ENCODE measurements at regions not wholly inside any gene's neighbourhood (a gene's known extent, or its start where the extent isn't known, plus 50 kb on each side); places are given as distances from the start of the nearest gene placed in this dataset.
"Not testable (repeated sequence)": the region's sequence is repeated elsewhere in the genome, so short reads cannot be mapped to it uniquely, and the experiment has no call there.

- not testable (repeated sequence) for DNase-seq; H3K4me1 ChIP-seq; H3K27me3 ChIP-seq; H3K36me3 ChIP-seq; H3K4me3 ChIP-seq (ENCODE audit: low read depth, low read length); H3K9me3 ChIP-seq
Observed at GRCh38 chr16:21542491-21543124, 56.8 kb upstream of the METTL9 start.

GRCh38 chr16:21543151-21543836 is 56.1 kb upstream of the METTL9 start:
- H3K36me3 ChIP-seq; H3K4me3 ChIP-seq (ENCODE audit: low read depth, low read length); H3K4me1 ChIP-seq; H3K27me3 ChIP-seq; H3K9me3 ChIP-seq; DNase-seq: not testable (repeated sequence)

GRCh38 chr16:21545664-21546326 is 53.6 kb upstream of the METTL9 start:
- not testable (repeated sequence) for DNase-seq, H3K36me3 ChIP-seq, H3K9me3 ChIP-seq

GRCh38 chr16:21549396-21549795 is 50.0 kb upstream of the METTL9 start:
- not testable (repeated sequence) for H3K36me3 ChIP-seq; H3K27me3 ChIP-seq; H3K4me3 ChIP-seq (ENCODE audit: low read depth, low read length); DNase-seq; H3K9me3 ChIP-seq; H3K4me1 ChIP-seq

More at GRCh38 chr16:21545664-21546326, 53.6 kb upstream of the METTL9 start:
- not testable (repeated sequence) for H3K27me3 ChIP-seq; H3K4me1 ChIP-seq; H3K4me3 ChIP-seq (ENCODE audit: low read depth, low read length)
